ENCODE measurements at regions not wholly inside any gene's neighbourhood (a gene's known extent, or its start where the extent isn't known, plus 50 kb on each side); places are given as distances from the start of the nearest gene placed in this dataset.

GRCh38 chr4:101596781-101597552 is 193.6 kb upstream of the BANK1 start:
- FAIRE-seq (peak; percentile 65), DNase-seq (ENCODE audit: insufficient read length, low spot score) (peak; percentile 1)

- DNase-seq (ENCODE audit: insufficient read length, low spot score) (no peak), FAIRE-seq (no peak)
Observed at GRCh38 chr4:101594588-101594987, 195.9 kb upstream of the BANK1 start.

- FAIRE-seq = no peak
- no peak for DNase-seq (ENCODE audit: insufficient read length, low spot score)
Observed at GRCh38 chr4:101593666-101594065, 196.9 kb upstream of the BANK1 start.

DNA sequence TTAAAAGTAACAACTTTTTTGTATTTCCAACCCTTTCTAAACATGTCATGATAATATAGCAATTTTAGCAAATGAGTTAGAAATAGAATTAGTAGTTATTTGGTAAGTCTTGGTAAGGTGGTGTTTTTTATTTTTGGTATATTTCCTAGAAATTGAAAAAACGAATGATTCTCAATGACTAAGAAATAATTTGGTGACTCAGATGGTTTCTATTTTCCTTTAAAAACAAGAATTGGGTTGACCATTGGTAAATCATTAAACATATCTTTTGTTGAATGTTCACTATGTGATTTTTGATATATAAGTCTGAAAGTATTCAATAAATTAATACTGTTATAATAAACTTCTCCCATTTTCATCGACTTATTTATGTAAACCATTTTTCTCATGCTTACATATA is 206.2 kb upstream of the BANK1 start:
- no peak for FAIRE-seq
- no peak for DNase-seq (ENCODE audit: insufficient read length, low spot score)

DNA sequence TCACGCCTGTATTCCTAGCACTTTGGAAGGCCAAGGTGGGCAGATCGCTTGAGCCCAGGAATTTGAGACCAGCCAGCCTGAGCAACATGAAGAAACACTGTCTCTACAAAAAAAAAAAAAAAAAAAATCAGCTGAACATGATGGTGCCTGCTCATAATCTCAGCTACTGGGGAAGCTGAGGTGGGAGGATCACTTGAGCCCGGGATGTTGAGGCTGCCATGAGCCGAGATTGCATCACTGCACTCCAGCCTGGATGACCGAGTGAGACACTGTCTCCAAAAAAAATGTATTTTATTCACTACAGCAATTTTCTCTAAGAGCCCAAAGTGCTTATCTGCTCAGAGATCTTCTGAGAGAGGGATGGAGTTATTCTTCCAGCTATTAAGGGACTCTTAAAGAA is 215.8 kb upstream of the PPP3CA start:
- DNase-seq (ENCODE audit: insufficient read length, low spot score) (no peak), FAIRE-seq (no peak)

DNA sequence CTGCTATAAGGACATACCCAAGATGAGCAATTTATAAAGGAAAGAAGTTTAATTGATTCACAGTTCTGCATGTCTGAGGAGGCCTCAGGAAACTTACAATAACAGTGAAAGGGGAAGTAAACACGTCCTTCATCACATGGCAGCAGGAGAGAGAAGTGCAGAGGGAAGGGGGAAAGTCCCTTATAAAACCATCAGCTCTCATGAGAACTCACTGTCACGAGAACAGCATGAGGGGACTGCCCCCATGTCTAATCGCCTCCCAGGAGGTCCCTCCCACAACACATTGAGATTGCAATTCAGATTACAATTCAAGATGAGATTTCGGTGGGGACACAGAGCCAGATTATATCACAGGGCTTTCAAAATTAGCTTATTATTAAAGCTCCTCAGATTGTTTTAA is 209.5 kb upstream of the PPP3CA start:
- DNase-seq (ENCODE audit: insufficient read length, low spot score) = no peak
- no peak for FAIRE-seq

- DNase-seq (ENCODE audit: insufficient read length, low spot score) (no peak), FAIRE-seq (no peak)
Observed at GRCh38 chr4:101555341-101555880, 208.1 kb upstream of the PPP3CA start.

GRCh38 chr4:101540336-101540735 is 193.0 kb upstream of the PPP3CA start:
- no peak for DNase-seq (ENCODE audit: insufficient read length, low spot score)
- no peak for FAIRE-seq

DNA sequence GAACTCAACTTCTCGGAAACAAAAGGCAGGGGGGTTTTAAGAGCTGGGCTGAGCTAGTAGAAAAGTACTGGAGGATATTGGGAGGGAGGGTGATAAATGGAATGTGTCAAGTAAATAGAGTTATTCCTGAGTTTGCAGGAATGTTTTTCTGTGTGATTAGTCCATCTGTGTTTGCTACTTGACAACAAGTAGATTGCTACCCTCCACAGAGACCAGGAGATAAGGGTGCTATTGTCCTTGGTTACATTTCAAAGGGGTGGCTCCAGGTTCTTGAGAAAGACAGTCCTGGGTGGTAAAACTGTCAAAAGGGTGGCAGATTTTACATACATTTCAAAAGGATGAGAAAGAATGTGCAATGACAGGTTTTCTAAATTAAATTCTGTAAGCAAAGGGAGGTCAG is 181.2 kb upstream of the PPP3CA start:
- DNase-seq (ENCODE audit: insufficient read length, low spot score) (no peak), FAIRE-seq (no peak)

DNA sequence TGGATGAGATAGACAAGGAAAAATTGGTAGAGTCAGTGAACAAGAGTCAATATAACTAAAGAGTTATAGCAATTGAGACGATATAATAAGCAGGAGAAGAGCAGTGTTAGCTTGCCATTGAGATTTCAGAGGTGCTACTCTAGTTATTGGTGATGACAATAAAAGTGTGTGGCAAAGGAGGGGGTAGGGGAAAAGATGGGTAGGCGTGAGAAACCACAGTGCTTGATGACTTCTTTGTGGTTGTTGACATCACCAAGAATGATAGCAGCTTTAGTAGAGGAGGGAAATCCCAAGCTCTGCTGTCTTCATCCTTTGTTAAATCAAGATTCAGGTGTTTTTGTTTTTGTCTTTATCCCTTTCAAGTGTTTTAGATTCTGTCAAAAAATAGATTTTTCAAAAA is 179.9 kb upstream of the PPP3CA start:
- DNase-seq (ENCODE audit: insufficient read length, low spot score) (no peak), FAIRE-seq (peak; percentile 59)

GRCh38 chr4:101515566-101515965 is 168.2 kb upstream of the PPP3CA start:
- no peak for FAIRE-seq
- DNase-seq (ENCODE audit: insufficient read length, low spot score) = no peak

DNA sequence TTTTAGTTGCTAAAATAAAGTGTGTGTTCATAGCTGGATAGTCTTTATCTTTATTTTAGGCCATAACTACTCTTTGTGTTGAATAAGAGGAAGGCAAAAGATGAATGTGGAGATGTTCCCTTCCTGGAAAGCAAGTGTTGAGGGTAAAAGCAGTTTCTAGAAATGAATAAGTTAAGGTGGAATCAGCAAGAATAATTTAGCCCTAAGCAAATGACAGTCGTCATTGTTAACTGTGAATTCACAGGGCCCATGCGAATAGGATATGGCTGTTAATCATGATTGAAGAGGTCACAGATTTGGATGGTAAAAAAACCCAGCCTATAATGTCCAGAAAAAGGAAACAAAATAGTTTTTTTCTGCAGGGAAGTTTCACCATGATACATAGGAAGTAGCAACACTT is 167.8 kb upstream of the PPP3CA start:
- FAIRE-seq = no peak

GRCh38 chr4:101512416-101512815 is 165.1 kb upstream of the PPP3CA start:
- FAIRE-seq = no peak
- no peak for DNase-seq (ENCODE audit: insufficient read length, low spot score)

More for the DNA sequence above, 167.8 kb upstream of the PPP3CA start:
- no peak for DNase-seq (ENCODE audit: insufficient read length, low spot score)

DNA sequence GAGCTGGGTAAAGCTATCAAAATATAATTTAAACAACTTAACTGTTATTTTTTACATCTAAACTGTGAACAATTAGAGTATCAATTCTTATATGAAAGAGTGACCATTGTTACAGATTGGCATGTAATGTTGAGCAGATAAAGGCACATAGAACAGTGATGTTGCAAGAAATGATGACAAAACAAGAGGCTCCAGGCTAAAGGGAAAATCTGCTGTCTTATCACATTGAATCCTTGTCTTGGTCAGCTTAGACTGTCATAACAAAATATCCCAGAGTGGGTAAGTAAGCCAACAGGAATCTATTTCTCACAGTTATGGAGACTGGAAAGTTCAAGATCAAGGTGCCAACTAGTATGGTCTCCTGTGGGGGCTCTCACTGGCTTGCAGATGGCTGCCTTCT is 154.1 kb upstream of the PPP3CA start:
- FAIRE-seq = no peak

DNA sequence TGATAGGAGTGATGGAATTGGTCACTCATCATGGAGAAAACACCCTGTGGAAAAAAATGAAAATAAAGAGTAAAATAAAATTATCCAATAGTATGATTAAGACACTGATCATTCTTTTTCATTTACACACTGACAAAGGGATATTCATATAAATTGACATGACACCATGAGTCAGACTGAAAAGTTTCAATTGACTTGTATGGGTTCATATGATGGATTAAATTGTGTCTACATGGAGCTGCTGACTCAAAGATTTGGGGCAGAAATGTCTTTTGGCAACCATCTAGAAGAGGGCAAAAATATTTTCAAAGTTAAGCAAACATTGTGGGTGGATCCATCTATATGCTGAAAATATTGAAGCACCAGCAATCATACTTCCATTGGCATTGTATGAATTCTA is 153.4 kb upstream of the PPP3CA start:
- DNase-seq (ENCODE audit: insufficient read length, low spot score) = no peak
- no peak for FAIRE-seq

More for the DNA sequence above, 154.1 kb upstream of the PPP3CA start:
- DNase-seq (ENCODE audit: insufficient read length, low spot score) = no peak

DNA sequence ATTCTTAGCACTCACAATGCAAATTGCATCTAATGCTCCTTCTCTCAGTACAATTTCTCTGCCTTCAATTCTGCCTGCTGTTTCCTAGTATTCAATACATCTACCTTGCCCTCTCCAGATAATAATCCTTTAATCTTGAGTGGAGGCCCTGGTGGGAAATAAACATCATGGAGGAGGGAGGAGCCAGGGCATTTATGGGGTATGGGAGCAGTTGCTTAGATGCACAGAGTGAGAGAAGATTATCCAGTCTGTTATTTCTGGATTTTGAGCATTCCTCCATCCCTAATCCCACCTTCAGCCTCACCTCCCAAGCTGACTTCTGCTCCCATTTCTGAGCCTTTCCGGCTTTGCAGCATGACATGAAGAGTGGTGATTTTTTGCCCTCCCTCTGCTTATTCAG is 127.9 kb upstream of the PPP3CA start:
- DNase-seq (ENCODE audit: insufficient read length, low spot score) (no peak), FAIRE-seq (no peak)

DNA sequence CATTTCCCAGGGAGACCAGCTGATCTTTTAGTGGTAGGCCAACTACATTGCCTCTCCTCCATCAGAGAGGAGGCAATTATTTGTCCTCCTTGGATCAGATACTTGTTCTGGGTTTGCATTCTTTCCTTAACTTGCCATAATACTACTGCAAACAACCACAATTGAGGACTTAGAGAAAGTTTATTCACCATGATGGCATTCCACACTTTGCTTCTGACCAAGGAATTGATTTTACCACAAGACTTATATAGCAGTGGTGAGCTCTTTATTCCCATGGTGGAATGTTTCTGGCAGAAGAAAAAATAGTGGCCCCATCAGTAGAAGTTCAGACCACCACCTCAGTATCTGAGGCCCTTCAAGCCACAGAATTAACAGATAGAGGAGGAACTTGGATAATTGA is 123.9 kb upstream of the PPP3CA start:
- FAIRE-seq (no peak), DNase-seq (ENCODE audit: insufficient read length, low spot score) (no peak)

DNA sequence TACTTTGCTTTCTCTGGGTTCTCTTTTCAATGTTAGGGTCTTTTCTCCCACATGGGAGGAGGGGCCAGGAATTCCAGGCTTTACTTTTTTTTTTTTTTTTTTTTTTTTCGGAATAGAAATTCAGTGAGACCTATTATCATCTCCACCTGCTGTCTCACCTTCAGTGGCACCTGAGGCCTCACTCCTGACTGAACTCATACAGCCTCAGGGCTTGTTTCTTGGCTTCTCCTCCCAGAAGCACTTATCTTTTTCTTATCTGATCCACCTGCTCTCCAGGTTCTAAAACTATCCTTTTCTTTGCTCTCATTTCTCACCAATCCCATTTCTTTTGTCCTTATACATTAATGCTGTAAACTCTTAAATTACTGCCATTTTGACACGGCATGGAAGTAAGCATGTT is 117.3 kb upstream of the PPP3CA start:
- DNase-seq (ENCODE audit: insufficient read length, low spot score) (no peak), FAIRE-seq (no peak)

- FAIRE-seq (no peak), DNase-seq (ENCODE audit: insufficient read length, low spot score) (no peak)
Observed at GRCh38 chr4:101458914-101459313, 111.6 kb upstream of the PPP3CA start.

DNA sequence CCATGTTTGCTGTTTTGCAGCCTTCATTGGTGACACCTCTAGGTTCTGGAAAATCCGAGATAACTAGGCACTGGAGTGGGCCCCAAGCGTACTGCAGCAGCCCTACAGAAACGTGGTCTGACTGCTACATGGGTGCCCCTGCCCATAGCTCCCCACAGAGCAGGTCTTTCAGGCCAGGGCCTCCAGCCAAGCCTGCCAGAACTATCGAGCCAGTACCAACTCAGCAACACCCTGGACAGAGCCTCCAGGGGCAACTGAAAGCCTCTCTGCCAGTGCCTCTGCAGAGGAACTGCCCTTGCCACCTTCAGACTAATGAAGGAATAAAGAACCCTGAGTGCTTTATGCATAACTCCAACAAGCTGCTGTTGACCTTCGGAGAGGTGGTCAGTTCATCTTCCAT is 111.1 kb upstream of the PPP3CA start:
- FAIRE-seq (no peak), DNase-seq (ENCODE audit: insufficient read length, low spot score) (no peak)

DNA sequence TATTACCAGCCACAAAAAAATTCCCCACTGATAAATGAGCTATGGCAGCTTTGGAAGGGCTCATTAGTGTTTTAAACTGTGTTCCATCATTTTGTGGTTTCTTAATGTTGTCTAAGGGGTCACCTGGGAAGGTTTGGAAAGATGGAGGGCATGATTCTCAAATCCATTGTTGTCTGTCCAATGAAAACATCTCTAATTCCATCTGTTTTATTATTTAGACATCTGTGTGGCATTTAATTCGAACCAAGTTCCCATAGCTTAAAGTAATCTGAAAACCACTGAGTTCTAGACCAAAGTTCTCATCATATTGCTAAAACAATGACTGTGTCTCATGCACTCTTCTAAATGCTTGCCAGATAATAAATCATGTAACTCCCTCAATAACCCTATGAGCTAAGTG is 103.8 kb upstream of the PPP3CA start:
- FAIRE-seq = no peak
- DNase-seq (ENCODE audit: insufficient read length, low spot score) = no peak

- FAIRE-seq = no peak
Observed at GRCh38 chr4:101441446-101441845, 94.1 kb upstream of the PPP3CA start.

GRCh38 chr4:101439926-101440325 is 92.6 kb upstream of the PPP3CA start:
- no peak for DNase-seq (ENCODE audit: insufficient read length, low spot score)
- no peak for FAIRE-seq

More at GRCh38 chr4:101441446-101441845, 94.1 kb upstream of the PPP3CA start:
- DNase-seq (ENCODE audit: insufficient read length, low spot score) = no peak

All from GM19239 (cell line).